C4-2B (cell line): ENCODE measurements at regions not wholly inside any gene's neighbourhood (a gene's known extent, or its start where the extent isn't known, plus 50 kb on each side); places are given as distances from the start of the nearest gene placed in this dataset.

Experiments used
- ZFX ChIP-seq: fragments of 450-650 bp; IDR thresholded peaks from 2 replicates; pipeline ENCODE4 v1.6.1; 2017
- TF ChIP-seq, protein P1 (sequence below): fragments of 450-650 bp; conservative IDR thresholded peaks from 2 replicates; pipeline ENCODE4 v1.5.1; 2017; ENCODE audit warnings: mild to moderate bottlenecking

DNA sequence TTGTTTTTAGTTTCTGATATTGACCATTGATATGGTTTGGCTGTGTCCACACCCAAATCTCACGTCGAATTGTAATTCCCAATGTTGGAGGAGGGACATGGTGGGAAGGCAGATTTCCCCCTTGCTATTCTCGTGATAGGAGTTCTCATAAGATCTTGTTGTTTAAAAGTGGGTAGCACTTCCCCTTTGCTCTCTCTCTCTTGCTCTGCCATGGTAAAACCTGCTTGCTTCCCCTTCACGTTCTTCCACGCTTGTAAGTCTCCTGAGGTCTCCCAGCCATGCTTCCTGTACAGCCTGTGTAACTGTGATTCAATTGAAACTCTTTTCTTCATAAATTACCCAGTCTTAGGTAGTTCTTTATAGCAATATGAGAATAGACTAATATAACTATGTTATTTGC is 203.6 kb upstream of the CHORDC1 start:
- TF ChIP-seq, protein P1, sequence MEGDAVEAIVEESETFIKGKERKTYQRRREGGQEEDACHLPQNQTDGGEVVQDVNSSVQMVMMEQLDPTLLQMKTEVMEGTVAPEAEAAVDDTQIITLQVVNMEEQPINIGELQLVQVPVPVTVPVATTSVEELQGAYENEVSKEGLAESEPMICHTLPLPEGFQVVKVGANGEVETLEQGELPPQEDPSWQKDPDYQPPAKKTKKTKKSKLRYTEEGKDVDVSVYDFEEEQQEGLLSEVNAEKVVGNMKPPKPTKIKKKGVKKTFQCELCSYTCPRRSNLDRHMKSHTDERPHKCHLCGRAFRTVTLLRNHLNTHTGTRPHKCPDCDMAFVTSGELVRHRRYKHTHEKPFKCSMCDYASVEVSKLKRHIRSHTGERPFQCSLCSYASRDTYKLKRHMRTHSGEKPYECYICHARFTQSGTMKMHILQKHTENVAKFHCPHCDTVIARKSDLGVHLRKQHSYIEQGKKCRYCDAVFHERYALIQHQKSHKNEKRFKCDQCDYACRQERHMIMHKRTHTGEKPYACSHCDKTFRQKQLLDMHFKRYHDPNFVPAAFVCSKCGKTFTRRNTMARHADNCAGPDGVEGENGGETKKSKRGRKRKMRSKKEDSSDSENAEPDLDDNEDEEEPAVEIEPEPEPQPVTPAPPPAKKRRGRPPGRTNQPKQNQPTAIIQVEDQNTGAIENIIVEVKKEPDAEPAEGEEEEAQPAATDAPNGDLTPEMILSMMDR, result no peak
- no peak for TF ChIP-seq ZFX
